HG03139 (cell line): ENCODE measurements at regions not wholly inside any gene's neighbourhood (a gene's known extent, or its start where the extent isn't known, plus 50 kb on each side); places are given as distances from the start of the nearest gene placed in this dataset.

Experiments
- ATAC-seq: cut with Tn5 transposase; IDR thresholded peaks from one replicate; pipeline ENCODE4 v1.9.1; 2021; ENCODE audit not compliant: unreplicated experiment

DNA sequence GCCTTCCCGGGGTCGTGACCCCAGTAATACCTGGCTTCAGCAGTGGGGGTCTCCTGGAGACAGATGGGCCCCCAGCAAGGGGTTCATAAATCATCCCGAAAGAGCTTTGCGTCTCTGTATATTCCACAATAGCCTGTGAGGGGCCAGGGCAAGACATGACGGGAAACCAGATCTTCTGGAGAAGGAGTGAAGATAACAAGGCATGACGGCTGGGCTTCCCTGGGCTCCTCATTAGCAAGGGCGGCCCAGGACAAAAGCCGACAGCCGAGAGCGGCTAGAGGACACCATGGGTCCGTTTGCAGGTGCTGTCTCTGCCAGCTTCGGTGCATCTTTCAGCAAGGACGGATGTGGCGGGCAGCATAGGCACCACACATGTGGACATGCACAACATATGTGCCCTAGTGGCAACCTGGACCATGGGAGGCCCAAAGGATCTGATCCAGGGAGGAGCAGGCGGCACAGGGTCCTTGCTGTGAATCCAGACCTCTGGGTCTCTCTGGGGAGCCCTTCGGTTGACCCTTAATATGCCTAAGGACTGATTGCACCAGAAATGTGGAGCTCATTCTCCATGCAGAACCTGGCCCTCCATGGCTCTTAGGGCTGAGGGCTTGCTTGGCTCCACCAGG is 136.9 kb upstream of the FOXF1 start:
- no peak for ATAC-seq

DNA sequence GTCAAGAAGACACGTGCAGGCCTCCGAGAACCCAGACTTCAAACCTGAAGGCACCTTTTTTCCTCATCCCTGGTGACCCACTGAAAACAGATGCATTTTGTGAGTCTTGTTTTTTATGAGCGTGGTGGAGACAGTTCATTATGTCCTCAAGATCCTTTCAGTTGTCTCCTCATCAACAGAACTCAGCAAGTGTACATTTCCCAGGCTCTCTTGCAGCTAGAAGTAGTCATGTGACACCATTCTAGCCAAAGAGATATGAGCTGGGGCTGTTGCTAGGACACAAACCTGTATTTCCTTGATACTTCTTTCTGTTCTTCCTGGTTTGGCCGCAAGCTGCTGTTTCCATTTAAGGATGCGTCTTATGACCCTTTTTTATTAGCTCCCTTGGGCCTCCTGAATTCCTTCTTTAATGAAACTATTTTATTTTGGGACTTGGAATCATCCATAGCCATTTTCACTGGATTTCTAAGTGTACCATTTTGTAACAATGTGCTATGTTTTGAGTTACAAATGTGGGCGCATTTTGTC is 135.7 kb upstream of the FOXF1 start:
- no peak for ATAC-seq

DNA sequence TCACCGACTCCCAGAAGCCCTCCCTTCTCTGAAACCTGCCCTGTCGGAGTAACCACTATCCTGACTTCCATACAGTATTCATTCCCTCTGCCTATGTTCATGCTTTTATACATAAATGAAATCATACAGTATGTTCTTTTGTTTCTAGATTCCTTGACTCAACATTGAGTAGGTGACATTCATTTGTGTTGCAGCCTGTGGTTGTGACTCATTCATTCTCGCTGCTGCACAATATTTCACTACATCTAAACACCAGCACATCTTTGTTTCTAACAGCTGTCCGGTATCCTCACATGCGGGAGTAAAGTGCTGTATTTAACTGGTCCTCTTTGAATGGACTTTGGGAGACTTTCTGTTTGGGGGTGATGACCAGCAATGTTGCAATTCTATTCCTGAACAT is 135.0 kb upstream of the FOXF1 start:
- ATAC-seq, result no peak

DNA sequence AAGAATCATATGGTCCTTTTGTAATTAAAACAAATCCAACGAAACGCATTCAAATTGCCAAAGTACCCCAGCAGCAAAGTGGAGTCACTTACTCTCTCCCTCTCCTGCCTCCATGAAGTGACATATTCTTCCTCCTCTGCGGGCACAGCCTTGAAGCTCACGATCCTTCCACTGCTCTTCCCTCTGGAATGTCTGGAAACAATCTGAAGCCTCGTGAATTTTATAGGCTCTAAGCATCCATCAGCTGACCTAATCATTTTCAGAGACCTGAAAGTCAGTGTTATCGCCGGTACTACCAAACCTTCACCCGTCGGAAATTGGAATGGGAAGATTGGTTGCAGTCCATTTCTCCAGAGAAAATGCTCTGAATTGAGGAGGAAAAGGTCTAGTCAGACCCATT is 134.5 kb upstream of the FOXF1 start:
- no peak for ATAC-seq

DNA sequence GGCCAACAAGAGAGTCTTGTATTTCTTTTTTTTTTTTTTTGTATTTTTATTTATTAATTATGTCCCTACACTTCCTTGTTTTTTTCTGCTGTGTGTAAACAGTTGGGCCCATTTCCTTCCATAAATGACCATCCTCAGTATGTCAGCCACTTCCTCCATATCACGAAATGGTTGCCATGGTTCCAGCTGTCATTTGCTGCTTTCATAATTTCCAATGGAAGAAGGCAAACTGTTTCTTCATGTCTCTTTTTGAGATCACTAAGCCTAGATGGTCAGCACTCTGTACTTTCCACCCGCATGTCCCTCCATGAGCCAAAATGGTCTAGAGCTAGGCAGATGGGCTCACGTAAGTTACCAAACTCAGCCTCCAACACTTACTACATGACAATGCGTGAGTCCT is 133.5 kb upstream of the FOXF1 start:
- no peak for ATAC-seq

DNA sequence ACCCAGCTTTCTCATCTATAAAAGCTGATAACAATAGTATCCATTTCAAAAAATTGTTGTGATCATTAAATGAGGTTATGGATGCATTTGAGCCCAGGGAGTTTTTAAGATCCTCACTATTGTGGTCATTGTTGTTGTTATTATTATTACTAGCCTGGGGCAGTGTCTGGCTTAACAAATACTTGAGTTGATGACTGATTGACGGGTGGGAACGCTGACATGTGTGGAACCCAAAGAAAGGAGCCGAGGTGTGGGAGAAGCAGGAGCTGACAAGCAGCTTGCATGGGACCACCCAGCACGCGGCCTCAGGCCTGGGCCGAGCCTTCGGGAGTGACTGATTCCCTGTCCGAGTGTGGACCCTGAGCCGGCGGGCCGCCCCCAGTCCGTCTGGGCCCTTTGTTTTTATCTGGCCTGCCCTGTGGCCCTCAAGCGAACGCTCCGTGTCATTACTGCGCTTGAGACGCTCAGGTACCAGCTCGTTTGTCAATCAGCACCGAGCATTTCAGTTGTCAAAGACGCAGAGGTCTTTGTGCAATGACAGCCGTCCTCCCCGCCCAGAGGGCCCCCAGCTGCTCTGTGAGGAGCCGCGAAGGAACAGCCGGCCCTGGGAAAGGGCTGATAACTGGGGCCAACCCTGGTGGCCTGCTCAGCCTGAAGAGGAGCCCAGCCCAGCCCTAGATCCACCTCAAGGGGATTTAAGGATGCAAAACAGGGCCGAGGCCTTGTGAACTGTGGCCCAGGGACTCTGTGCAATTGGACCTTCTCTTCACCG is 132.9 kb upstream of the FOXF1 start:
- no peak for ATAC-seq

DNA sequence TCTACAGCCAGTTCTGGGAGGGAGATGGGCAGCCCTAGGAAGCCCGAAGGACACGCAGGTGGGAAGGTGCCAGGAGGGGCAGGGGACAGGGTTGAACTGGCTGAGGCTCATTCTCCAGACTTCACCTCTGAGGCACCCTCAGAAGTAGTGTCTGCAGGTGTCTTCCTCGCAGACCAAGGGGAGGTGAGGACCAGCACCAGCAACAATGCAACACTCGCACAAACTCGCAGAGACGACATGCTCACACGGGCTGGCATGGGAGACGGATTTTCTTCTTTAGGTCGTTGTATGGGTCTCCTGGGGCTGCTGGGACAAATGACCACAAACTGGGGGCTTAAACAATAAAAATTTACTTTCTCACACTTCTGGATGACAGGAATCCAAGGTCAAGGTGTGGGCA is 132.2 kb upstream of the FOXF1 start:
- ATAC-seq, result no peak

DNA sequence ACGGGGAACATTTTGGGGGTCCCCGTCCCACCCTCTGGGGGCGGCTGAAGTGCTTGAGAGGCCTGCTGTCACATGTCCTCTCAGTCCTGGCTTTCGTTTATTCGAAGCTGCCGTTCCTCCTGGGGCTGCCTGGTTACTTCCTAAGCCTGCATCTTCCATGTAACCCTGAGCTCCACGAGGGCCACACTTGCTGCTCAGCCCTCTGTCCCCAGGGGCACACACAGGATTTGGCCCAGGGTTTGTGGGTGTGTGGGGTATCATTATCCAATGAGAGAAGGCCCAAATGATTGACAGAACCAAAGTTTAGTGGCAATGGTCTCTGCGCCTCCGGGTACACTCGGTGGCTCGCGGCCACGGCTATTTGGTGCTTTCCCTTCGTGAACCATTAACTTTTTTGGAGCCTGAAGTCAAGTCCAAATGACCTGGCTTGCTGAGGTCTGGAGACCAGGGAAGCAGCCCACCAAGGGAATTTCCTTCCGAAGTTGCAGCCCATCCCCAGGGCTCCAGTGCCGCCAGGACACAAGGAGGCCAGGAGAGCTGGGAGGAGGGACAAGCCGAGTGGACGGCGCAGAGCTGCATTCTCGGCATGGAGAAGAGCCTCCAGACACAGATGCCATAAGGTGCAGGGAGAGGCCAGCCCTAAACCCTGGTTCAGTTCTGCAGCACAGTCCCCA is 131.4 kb upstream of the FOXF1 start:
- ATAC-seq, result no peak

DNA sequence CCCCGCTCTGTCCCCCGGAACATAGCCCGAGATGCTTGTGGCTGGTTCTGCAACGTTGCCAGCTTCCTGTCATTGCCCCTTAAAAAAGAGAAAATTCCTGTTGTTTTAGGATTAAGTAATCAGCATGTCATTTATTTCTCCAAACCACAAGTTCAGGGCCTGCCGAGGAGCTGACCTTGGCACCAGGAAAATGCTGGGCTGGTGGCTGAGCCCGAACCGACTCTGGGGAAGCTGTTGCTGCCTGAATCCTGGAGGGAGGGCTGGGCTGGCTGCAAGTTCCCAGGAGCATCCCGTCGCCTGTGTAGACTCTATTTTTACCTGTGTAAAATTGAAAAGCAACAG is 130.9 kb upstream of the FOXF1 start:
- ATAC-seq, result no peak

DNA sequence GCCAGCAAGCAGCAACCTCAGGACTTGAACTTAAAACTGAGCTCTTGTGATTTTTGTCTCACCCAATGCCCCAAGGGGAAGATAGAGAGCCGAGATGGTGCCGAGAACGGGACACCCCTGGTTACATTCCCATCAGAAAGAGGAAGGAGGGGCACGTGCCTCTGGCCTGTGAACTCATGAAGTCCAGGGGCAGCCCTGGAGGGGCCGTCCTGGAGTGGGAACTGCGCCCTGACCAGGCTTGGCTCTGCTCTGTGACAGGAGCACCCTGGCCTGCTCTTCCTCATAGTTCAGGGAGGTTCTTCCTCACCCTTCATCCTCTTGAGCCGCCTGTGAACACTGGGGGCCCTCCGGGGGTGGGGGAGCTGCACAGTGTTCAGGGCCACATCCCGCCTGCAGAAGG is 130.3 kb upstream of the FOXF1 start:
- ATAC-seq, result no peak

DNA sequence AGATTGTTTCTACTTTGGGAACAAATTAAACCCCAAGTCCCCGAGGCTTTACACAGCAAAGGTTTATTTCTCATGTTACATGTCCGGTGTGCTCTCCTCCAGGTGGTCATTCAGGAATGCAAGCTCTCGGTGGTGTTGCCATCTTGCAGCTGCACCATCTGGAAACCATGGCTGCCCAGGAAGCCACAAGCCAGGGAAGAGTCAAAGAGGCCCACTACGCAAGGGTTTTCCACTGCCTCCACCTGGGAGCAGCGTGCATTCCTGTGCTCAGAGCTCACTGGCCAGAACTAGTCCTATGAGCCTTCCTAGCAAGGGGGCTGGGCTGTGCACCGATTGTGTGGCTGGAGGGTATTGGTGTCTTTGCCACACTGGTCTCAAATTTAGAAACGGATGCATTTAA is 128.8 kb upstream of the FOXF1 start:
- ATAC-seq, result no peak

DNA sequence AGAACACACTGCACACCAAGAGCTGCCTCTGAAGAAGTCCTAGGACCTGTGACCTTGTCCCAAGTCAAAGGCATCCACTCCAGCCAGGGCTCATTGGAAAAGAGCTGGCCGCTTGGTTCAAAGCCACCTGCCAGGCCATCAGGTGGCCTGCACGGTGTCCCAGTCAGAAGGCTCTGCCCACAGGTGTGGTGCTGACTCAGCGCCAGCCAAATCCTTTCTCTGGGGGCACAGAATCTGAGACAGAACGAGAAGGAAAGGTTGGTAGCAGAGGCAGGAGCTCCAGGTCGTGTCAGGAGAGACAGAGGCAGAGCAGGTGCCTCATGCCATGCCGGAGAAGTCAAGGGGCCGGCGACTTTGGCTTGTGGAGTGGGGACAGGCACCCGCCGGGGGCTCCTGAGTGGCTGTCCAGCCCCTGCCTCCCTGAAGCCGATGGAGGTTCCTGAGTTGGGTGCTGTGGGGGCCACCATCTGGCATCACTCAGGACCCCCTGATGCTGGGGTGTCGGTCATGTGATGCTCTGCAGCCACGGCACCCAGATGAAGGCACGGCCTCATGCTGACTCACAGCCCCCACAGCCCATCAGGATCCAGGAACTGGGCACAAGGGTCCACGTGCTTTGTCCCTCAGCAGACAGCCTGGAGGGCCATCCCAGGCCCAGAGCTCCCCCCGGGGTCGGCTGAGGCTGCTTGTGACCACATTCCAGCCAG is 128.1 kb upstream of the FOXF1 start:
- no peak for ATAC-seq

DNA sequence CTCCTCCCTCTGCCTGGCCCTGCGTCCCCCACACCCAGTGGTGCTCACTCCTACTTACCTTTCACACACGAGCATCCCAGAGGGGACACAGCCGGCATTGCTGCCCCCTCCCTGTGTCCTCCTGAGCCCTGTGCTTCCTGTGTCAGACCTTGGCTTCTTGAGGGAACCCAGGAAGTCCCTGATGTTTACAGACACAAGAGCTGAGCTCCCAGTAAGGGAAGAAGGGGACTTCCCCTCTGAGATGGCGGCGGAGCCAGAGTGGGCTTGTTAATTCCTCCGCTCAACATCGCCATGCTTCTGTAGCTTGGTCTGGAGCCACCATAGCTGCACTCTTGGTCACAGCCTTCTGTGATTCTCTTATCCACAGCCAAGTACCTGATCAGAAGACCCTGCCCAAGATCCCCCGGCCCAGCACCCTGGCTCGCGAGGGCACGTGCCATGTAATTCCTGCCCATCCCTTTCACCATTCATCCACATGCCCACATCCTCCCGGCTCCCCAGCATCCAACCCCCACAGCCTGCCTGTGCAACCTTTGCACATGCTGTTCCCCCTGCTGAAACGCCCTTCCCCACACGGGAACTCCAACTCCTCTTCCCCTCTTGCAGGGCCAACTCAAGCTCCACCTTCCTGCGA is 127.4 kb upstream of the FOXF1 start:
- ATAC-seq, result no peak

DNA sequence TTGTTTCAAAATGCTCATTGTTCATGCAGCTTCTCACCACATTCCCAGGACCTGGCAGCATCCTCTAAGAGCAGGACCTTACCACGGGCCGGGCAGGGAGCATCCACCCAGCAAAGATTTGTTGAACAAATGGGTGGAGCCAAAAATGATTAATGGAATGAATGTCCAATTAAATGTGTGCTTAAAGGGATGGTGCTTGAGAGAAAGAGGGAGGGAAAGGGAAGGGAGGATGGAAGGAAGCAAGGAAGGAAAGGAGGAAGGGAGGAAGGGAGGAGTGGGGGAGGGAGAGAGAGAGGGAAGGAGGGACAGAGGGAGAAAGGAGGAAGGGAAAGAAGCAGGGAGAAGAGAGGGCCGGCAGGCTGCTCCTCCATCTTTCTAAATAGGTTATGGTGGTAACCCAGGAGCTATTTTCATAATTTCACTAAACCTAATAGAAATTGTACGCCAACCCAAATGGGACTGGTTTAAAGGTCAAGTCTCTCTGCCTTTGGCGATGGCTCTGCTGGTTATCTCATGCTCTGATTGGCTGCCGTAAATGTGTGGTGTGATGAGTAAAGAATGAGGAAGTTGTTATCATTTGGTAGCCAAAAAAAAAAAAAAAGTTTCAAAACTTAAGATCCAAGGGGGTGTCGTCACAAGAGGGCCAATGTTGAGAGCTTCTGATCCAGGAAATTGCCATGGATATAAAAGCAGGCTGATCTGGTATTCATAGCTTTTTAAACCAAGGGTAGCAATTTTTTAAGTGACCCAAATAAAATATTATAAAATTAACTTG is 126.7 kb upstream of the FOXF1 start:
- no peak for ATAC-seq

DNA sequence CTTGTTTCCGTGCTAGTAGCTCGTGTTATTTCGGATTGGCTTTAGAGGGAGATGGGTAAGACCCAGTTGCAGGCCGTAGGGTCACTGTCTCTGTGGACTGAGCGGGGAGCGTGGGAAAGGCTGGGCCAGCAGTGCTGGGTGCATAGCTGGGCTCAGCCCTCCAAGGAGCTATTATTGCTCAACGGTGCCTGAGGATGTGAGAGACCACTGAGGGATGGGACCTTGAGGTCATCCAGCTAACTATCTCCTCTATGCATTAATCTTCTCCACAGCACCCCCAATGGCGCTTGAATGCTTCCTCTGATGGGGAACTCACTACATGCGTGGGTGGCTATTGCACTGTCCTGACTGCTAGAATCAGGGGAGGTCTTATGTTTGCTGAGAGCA is 126.1 kb upstream of the FOXF1 start:
- no peak for ATAC-seq

DNA sequence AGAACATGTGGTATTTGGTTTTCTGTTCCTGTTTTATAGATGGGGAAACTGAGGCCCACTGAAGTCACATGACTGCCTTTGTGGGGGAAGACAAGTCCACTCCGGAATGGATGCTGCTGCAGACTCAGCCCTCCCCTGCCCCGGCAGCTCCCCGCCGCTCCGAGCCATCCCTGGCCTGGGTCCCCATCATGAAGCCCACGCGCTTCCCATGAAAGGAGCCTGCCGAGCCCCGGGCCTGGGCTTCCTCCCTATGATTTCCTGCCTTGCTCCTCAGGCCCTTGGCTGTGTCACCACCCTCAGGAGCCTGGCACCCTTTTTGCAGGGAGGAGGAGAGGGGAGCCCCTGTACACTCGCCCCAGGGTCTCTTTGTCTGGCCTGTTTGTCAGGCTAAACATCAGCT is 125.3 kb upstream of the FOXF1 start:
- ATAC-seq, result no peak

DNA sequence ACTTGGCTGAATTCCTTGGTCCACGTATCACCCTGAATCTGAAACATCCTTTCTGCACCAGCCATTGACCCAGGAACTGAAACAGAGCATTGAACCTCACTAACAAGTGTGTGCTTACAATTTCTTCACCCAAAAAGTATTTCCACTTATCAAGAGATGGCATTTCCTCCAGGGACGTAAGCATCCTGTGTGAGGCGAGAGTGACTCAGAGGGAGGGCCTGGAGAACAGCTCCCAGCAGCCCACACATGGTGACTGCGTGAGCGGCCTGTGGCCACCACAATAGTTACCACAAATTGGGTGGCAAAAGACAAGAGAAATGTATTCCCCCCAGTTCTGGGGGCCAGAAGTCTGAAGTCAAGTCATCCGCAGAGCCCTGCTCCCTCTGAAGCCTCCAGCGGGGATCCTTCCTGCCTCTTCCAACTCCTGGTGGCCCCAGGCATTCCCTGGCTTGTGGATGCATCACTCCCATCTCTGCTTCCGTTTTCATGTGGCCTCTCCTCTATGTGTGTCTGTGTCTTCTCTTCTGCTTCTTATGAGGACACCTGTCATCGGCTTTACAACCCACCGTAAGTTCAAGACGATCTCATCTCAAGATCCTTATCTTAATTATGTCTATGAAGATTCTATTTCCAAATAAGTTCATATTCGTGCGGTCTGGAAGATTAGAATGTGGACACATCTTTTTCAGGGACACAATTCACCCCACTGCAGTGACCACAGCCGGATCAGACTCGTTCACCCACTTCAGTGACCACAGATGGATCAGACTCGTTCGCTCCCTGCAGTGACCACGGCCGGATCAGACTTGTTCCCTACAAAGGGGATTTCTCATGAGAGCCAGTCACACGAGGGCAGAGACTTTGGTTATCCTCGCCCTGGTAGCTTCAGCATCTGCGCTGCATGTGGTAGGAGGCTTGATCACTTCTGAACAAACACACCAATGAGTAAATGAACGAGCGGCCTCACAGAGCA is 122.6 kb upstream of the FOXF1 start:
- ATAC-seq, result no peak

DNA sequence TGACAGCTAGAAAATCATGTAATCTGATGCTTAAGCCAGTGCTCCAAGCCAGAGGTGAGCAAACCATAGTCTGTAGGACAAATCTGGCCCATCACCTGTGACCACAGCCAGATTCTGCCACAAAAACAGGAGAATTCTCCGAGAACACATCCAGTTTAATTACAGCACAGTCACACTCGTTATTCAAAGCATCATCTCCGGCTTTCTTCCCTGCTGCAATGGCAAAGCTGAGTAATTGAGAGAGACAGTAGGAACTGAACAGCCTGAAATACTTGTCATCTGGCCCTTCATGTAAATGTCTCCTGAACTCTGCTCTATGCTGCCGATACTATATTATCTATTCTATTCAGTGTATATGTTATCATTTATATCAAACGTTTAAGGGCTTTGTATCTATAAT is 121.4 kb upstream of the FOXF1 start:
- ATAC-seq, result no peak

DNA sequence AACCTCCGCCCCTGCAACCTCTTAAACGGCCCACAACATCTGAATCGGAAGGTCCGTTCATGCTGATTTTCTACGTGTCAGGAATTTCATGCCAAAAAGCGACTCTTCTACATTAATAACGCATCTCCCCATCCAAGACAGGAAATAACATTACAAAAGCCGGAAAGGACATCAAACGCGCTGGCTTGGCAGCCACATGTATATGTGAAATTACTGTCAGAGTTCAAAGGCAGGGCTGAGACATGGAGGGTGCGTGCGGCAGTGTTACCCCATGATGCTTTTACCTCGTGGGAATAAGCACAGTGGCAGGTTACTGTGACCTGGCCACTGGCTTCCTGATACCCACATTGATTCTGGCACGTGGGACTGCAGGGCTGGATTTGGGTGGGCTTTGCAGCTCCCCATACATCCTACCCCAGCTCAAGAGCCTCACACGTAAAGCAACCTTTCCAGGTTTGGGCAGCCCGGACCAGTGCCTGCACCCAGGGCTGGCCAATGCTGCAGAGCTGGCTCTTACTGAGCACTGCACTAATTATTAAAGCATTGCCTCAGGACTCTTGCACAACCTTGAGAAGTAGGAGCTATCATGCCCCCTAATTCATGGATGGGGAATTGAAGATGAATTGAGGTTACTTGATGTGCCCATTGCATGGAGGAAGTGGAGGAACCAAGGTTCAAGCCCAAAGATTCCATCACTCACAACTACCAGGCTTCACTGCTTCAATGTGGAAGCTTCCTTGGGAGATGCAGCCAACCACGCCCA is 120.6 kb upstream of the FOXF1 start:
- no peak for ATAC-seq
